ENCODE measurements at regions not wholly inside any gene's neighbourhood (a gene's known extent, or its start where the extent isn't known, plus 50 kb on each side); places are given as distances from the start of the nearest gene placed in this dataset.

DNA sequence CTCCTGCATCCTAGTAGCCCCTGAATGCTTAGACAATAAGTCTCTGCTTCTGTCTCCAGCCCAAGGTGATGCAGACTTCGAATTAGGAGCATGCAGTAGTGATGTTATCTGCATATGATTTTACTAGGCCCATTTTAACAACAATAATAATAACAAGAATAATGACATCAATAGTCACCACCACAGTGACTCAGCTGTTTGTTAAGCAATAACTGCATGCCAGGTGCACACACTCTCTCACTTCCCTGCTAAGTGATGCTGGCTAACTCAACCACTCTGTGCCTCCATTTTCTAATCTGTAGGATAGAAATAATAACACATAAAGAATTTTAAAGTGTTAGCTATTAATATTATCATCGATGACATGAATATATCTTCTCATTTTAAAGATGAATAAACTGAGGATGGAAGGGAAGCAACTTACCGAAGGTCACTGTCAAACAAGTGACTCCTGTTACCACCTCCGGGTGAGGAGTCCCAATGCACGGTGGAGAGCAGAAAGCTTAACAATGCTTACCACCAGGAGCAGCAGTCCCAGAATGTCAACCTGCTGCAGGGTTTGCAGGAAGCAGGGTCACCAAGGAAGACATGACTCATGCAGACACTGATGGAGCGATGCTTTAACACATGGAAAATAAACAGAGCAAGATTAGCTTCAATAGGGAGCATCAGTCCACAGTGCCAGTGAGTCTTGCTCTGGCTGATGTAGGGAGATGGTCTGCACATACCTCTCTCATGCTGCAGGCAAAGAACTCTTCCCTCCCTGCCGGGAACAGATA is 290.2 kb downstream of the SPATA17 start:
- H3K27me3 ChIP-seq (ENCODE audit: control insufficient read depth in 2 of 2, insufficient read depth in 1 of 2, low read length in 1 of 2) = peaks cover 4 to 18% of the 10 kb centered on the region in 2 donors
- WGBS = 73% methylated on average over 7 of the region's 7 CpGs
- no peaks in the 10 kb centered on the region for H3K9me3 ChIP-seq (ENCODE audit: control insufficient read depth in 2 of 2, insufficient read depth in 1 of 2, low read length in 1 of 2)
- no peak overlapping the region for H3K4me3 ChIP-seq (ENCODE audit: low read length in 2 of 2)
- H3K4me1 ChIP-seq (ENCODE audit: control insufficient read depth in 2 of 2, insufficient read depth in 2 of 2, low read length in 2 of 2) = no peaks in the 10 kb centered on the region
- no peak for DNase-seq (ENCODE audit: low read depth in 6 of 9, low spot score in 9 of 9)
- no peak overlapping the region for H3K27ac ChIP-seq (ENCODE audit: low read depth in 1 of 2, low read length in 1 of 2)
- no peaks in the 10 kb centered on the region for H3K36me3 ChIP-seq (ENCODE audit: control insufficient read depth in 2 of 2, insufficient read depth in 2 of 2, low read length in 1 of 2)

DNA sequence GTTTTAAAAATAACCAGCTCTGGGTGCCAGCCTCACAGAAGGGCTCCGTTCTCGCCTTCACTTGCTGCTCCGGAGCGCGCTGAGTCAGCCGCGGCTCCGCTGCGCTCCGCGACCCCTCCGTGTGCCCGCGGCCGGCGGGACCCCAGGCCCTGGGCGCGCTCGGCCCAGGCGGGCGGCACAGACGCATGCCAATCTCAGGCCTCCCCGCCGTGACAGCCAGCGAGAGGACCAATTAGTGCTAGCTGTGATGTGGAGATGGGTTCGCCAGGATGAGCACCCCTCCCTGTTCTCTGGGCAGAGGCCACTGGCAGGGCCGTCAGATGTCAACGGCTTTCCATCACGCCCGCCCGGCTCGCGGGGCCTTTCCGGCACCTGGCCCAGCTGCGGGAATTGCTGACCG is 293.8 kb downstream of the SPATA17 start:
- H3K27ac ChIP-seq (ENCODE audit: low read depth in 1 of 2, low read length in 1 of 2) = no peak overlapping the region
- DNase-seq (ENCODE audit: low read depth in 6 of 9, low spot score in 9 of 9) = no peak
- H3K4me1 ChIP-seq (ENCODE audit: control insufficient read depth in 2 of 2, insufficient read depth in 2 of 2, low read length in 2 of 2) = no peaks in the 10 kb centered on the region
- peaks cover 4 to 18% of the 10 kb centered on the region in 2 donors for H3K27me3 ChIP-seq (ENCODE audit: control insufficient read depth in 2 of 2, insufficient read depth in 1 of 2, low read length in 1 of 2)
- no peaks in the 10 kb centered on the region for H3K36me3 ChIP-seq (ENCODE audit: control insufficient read depth in 2 of 2, insufficient read depth in 2 of 2, low read length in 1 of 2)
- no peaks in the 10 kb centered on the region for H3K9me3 ChIP-seq (ENCODE audit: control insufficient read depth in 2 of 2, insufficient read depth in 1 of 2, low read length in 1 of 2)
- H3K4me3 ChIP-seq (ENCODE audit: low read length in 2 of 2) = no peak overlapping the region
- 12% methylated on average over 36 of the region's 36 CpGs for WGBS

DNA sequence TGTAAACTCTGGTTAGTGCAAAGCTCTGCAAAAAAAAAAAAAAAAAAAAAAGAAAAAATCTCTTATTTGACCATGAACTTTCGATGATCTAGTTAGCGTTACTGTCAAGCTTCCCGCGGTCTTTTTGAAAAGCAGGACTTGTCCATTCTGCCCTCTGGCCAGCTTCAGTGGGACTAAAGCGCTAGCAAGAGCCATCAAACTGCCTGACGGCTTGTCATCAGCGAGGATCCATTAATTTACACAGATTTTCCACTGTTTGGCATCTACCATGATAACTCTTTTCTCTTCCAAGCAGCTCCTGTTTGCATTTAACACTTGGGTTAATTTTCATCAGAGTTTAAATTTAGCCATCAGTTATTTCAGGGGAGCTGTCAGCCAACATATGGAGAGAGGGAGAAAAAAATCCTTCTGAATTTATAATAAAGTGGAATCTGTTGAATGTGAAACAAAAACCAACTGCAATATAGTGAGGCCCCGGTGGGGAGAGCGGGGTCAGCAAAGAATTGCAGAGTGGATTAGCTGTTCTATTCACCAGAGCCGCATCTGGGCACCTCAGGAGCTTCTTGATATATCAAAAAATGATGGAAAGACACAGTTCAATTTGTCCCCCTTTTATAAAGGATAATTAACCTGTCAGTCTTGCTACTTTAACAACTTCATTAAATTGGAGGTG is 298.2 kb downstream of the SPATA17 start:
- WGBS = 90% methylated on average over 10 of the region's 10 CpGs
- DNase-seq (ENCODE audit: low read depth in 6 of 9, low spot score in 9 of 9) = no peak
- H3K27ac ChIP-seq (ENCODE audit: low read depth in 1 of 2, low read length in 1 of 2) = no peak overlapping the region

GRCh38 chr1:217943361-217943760 is 312.2 kb downstream of the SPATA17 start:
- Histone ChIP-seq H3K36me3 (ENCODE audit: control insufficient read depth in 2 of 2, insufficient read depth in 2 of 2, low read length in 1 of 2) (no peaks in the 10 kb centered on the region), H3K4me3 (ENCODE audit: low read length in 2 of 2) (no peak overlapping the region), H3K27me3 (ENCODE audit: control insufficient read depth in 2 of 2, insufficient read depth in 1 of 2, low read length in 1 of 2) (no peaks in the 10 kb centered on the region), H3K4me1 (ENCODE audit: control insufficient read depth in 2 of 2, insufficient read depth in 2 of 2, low read length in 2 of 2) (no peaks in the 10 kb centered on the region), H3K9me3 (ENCODE audit: control insufficient read depth in 2 of 2, insufficient read depth in 1 of 2, low read length in 1 of 2) (no peaks in the 10 kb centered on the region), H3K27ac (ENCODE audit: low read depth in 1 of 2, low read length in 1 of 2) (no peak overlapping the region)
- DNase-seq (ENCODE audit: low read depth in 6 of 9, low spot score in 9 of 9) = no peak
- whole genome bisulfite sequencing = 83% methylated on average over 5 of the region's 5 CpGs

More for the DNA sequence above, 298.2 kb downstream of the SPATA17 start:
- Histone ChIP-seq H3K27me3 (ENCODE audit: control insufficient read depth in 2 of 2, insufficient read depth in 1 of 2, low read length in 1 of 2) (peaks cover 4 to 10% of the 10 kb centered on the region in 2 donors), H3K36me3 (ENCODE audit: control insufficient read depth in 2 of 2, insufficient read depth in 2 of 2, low read length in 1 of 2) (no peaks in the 10 kb centered on the region), H3K4me1 (ENCODE audit: control insufficient read depth in 2 of 2, insufficient read depth in 2 of 2, low read length in 2 of 2) (no peaks in the 10 kb centered on the region), H3K9me3 (ENCODE audit: control insufficient read depth in 2 of 2, insufficient read depth in 1 of 2, low read length in 1 of 2) (no peaks in the 10 kb centered on the region), H3K4me3 (ENCODE audit: low read length in 2 of 2) (no peak overlapping the region)

- 75% methylated on average over 6 of the region's 6 CpGs for WGBS
- Histone ChIP-seq H3K27ac (ENCODE audit: low read depth in 1 of 2, low read length in 1 of 2) (no peak overlapping the region), H3K36me3 (ENCODE audit: control insufficient read depth in 2 of 2, insufficient read depth in 2 of 2, low read length in 1 of 2) (no peaks in the 10 kb centered on the region), H3K4me1 (ENCODE audit: control insufficient read depth in 2 of 2, insufficient read depth in 2 of 2, low read length in 2 of 2) (no peaks in the 10 kb centered on the region), H3K4me3 (ENCODE audit: low read length in 2 of 2) (no peak overlapping the region), H3K27me3 (ENCODE audit: control insufficient read depth in 2 of 2, insufficient read depth in 1 of 2, low read length in 1 of 2) (no peaks in the 10 kb centered on the region), H3K9me3 (ENCODE audit: control insufficient read depth in 2 of 2, insufficient read depth in 1 of 2, low read length in 1 of 2) (no peaks in the 10 kb centered on the region)
- DNase-seq (ENCODE audit: low read depth in 6 of 9, low spot score in 9 of 9) = no peak
These were observed 313.4 kb downstream of the SPATA17 start for GRCh38 chr1:217944550-217944949.

GRCh38 chr1:217946511-217946910 is 315.4 kb downstream of the SPATA17 start:
- 88% methylated on average over 8 of the region's 8 CpGs for WGBS
- no peaks in the 10 kb centered on the region for H3K27me3 ChIP-seq (ENCODE audit: control insufficient read depth in 2 of 2, insufficient read depth in 1 of 2, low read length in 1 of 2)
- no peak overlapping the region for H3K27ac ChIP-seq (ENCODE audit: low read depth in 1 of 2, low read length in 1 of 2)
- no peaks in the 10 kb centered on the region for H3K4me1 ChIP-seq (ENCODE audit: control insufficient read depth in 2 of 2, insufficient read depth in 2 of 2, low read length in 2 of 2)
- no peak for DNase-seq (ENCODE audit: low read depth in 6 of 9, low spot score in 9 of 9)
- no peak overlapping the region for H3K4me3 ChIP-seq (ENCODE audit: low read length in 2 of 2)
- H3K36me3 ChIP-seq (ENCODE audit: control insufficient read depth in 2 of 2, insufficient read depth in 2 of 2, low read length in 1 of 2) = no peaks in the 10 kb centered on the region
- H3K9me3 ChIP-seq (ENCODE audit: control insufficient read depth in 2 of 2, insufficient read depth in 1 of 2, low read length in 1 of 2) = peaks cover 0 to 4% of the 10 kb centered on the region in 2 donors

DNA sequence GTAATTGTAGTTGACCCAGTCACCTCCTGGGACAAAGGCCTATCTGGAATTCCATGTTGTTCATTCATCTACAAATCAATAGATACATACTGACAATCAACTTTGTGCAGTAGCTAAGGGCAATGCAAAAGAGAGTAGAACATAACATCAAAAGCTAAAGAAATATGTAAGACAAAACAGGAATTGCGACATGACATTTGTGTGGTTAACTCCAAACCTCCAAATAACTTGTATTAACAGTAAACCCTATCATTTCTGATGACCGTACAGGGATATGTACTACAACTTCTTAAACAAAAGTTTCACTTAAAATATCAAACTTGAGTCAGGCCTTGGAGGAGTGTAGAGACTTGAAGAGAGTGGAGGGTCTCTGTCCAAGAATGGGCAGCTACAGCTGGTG is 317.6 kb downstream of the SPATA17 start:
- Histone ChIP-seq H3K4me3 (ENCODE audit: low read length in 2 of 2) (no peak overlapping the region), H3K27ac (ENCODE audit: low read depth in 1 of 2, low read length in 1 of 2) (no peak overlapping the region), H3K27me3 (ENCODE audit: control insufficient read depth in 2 of 2, insufficient read depth in 1 of 2, low read length in 1 of 2) (no peaks in the 10 kb centered on the region), H3K4me1 (ENCODE audit: control insufficient read depth in 2 of 2, insufficient read depth in 2 of 2, low read length in 2 of 2) (no peaks in the 10 kb centered on the region), H3K36me3 (ENCODE audit: control insufficient read depth in 2 of 2, insufficient read depth in 2 of 2, low read length in 1 of 2) (no peaks in the 10 kb centered on the region), H3K9me3 (ENCODE audit: control insufficient read depth in 2 of 2, insufficient read depth in 1 of 2, low read length in 1 of 2) (peaks cover 0 to 7% of the 10 kb centered on the region in 2 donors)
- WGBS = 71% methylated on average over 2 of the region's 2 CpGs
- DNase-seq (ENCODE audit: low read depth in 6 of 9, low spot score in 9 of 9) = no peak

DNA sequence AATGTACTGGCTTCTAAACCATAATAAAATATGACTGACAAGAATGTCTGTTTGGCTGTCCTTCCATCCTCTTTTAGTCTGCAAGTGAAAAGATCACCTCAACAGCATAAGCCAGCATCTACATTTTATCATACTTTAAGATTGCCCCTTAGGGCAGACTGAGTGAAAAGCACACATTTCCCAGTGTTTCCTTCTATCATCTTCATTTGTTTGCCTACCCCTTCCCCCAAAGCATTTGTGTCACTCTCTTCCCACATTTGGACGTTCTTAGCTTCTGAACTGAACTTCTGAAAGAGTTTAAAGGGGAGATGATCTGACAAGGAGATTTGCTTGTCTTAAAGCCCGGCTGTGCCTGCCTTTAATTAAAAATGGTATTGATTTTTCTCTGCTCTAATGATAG is 322.2 kb downstream of the SPATA17 start:
- Histone ChIP-seq H3K27ac (ENCODE audit: low read depth in 1 of 2, low read length in 1 of 2) (no peak overlapping the region), H3K27me3 (ENCODE audit: control insufficient read depth in 2 of 2, insufficient read depth in 1 of 2, low read length in 1 of 2) (no peaks in the 10 kb centered on the region), H3K4me1 (ENCODE audit: control insufficient read depth in 2 of 2, insufficient read depth in 2 of 2, low read length in 2 of 2) (no peaks in the 10 kb centered on the region), H3K4me3 (ENCODE audit: low read length in 2 of 2) (no peak overlapping the region), H3K36me3 (ENCODE audit: control insufficient read depth in 2 of 2, insufficient read depth in 2 of 2, low read length in 1 of 2) (no peaks in the 10 kb centered on the region), H3K9me3 (ENCODE audit: control insufficient read depth in 2 of 2, insufficient read depth in 1 of 2, low read length in 1 of 2) (peaks cover 0 to 7% of the 10 kb centered on the region in 2 donors)
- 79% methylated on average over 2 of the region's 2 CpGs for WGBS
- no peak for DNase-seq (ENCODE audit: low read depth in 6 of 9, low spot score in 9 of 9)

DNA sequence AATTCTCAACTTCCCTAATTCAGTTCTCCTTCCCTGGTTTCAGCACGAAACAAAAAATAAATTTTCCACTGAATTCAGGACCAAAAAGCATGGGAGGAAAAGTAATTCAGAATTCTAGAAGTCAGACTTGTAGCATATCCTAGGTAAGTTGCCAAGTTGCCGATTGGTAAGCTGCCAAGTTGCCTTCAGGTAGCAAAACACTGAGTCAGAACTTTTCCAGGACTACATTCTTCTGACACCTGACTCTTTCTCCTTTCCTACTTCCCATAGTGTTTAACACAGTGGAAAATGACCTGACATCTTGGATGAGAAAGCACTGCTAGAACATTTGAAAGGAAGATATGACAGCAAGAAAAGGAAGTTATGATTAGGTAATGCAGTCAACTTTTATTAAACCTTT is 322.8 kb downstream of the SPATA17 start:
- no peak overlapping the region for H3K27ac ChIP-seq (ENCODE audit: low read depth in 1 of 2, low read length in 1 of 2)

More for the DNA sequence above, 322.8 kb downstream of the SPATA17 start:
- no peaks in the 10 kb centered on the region for H3K4me1 ChIP-seq (ENCODE audit: control insufficient read depth in 2 of 2, insufficient read depth in 2 of 2, low read length in 2 of 2)
- H3K9me3 ChIP-seq (ENCODE audit: control insufficient read depth in 2 of 2, insufficient read depth in 1 of 2, low read length in 1 of 2) = peaks cover 0 to 7% of the 10 kb centered on the region in 2 donors
- 65% methylated on average over 2 of the region's 2 CpGs for WGBS
- no peaks in the 10 kb centered on the region for H3K36me3 ChIP-seq (ENCODE audit: control insufficient read depth in 2 of 2, insufficient read depth in 2 of 2, low read length in 1 of 2)
- H3K4me3 ChIP-seq (ENCODE audit: low read length in 2 of 2) = no peak overlapping the region
- no peaks in the 10 kb centered on the region for H3K27me3 ChIP-seq (ENCODE audit: control insufficient read depth in 2 of 2, insufficient read depth in 1 of 2, low read length in 1 of 2)
- DNase-seq (ENCODE audit: low read depth in 6 of 9, low spot score in 9 of 9) = no peak

Data from thymus (tissue), 11 donors.